H1 (cell line): ENCODE measurements at regions not wholly inside any gene's neighbourhood (a gene's known extent, or its start where the extent isn't known, plus 50 kb on each side); places are given as distances from the start of the nearest gene placed in this dataset.

Experiments
- CTCF ChIA-PET: fragments of 300-600 bp; sonication (Branson Sonifier 250); formaldehyde crosslinking; loops from one replicate; lab custom pipeline; 2021; ENCODE audit not compliant: partially characterized antibody; lab: Charles Lee
- POLR2A ChIA-PET: fragments of 300-600 bp; sonication (Branson Sonifier 250); formaldehyde crosslinking; loops from one replicate; lab custom pipeline; 2021; ENCODE audit warnings: inconsistent platforms; ENCODE audit not compliant: partially characterized antibody; lab: Charles Lee
- DNase-seq, 2 experiments: peaks; one replicate each; pipeline versions ENCODE4 v3.0.0 to v3.0.0-alpha.2; 2010 to 2022; ENCODE audit warnings: low spot score in 2 of 2, low read depth in 1 of 2, mixed read lengths in 1 of 2
- FAIRE-seq: peaks from 2 replicates; lab custom pipeline; 2011; peaks lifted over from hg19 to GRCh38; lab: Jason Lieb, UNC
- H2AFZ ChIP-seq: 2 replicates; pipeline ENCODE4 v1.8.1; 2012; ENCODE audit warnings: low read length, inconsistent platforms
- H2AK5ac ChIP-seq: 2 replicates; pipeline ENCODE4 v1.6.1; 2013; ENCODE audit warnings: low read depth, low read length
- H2BK120ac ChIP-seq: replicated peaks from 2 replicates; pipeline ENCODE3; 2013; ENCODE audit warnings: low read depth, low read length, inconsistent platforms
- H2BK12ac ChIP-seq: 2 replicates; pipeline ENCODE4 v1.6.1; 2013; ENCODE audit warnings: low read depth, low read length
- H2BK15ac ChIP-seq: 2 replicates; pipeline ENCODE4 v1.6.1; 2013; ENCODE audit warnings: low read length
- H2BK20ac ChIP-seq: 2 replicates; pipeline ENCODE4 v1.6.1; 2013; ENCODE audit warnings: low read length
- H2BK5ac ChIP-seq: 2 replicates; pipeline ENCODE4 v1.6.1; 2013; ENCODE audit warnings: low read depth, low read length
- H3K14ac ChIP-seq: 2 replicates; pipeline ENCODE4 v1.6.1; 2013; ENCODE audit warnings: inconsistent platforms; ENCODE audit not compliant: insufficient read length
- H3K18ac ChIP-seq: 2 replicates; pipeline ENCODE4 v1.6.1; 2013; ENCODE audit warnings: low read length; ENCODE audit errors: extremely low read depth
- H3K23ac ChIP-seq: 2 replicates; pipeline ENCODE4 v1.6.1; 2013; ENCODE audit warnings: inconsistent platforms; ENCODE audit not compliant: insufficient read length
- H3K23me2 ChIP-seq: 2 replicates; pipeline ENCODE4 v1.6.1; 2013; ENCODE audit warnings: low read depth, low read length
- H3K27ac ChIP-seq: 2 replicates; pipeline ENCODE4 v1.6.1; 2011; ENCODE audit warnings: low read depth, low read length, inconsistent platforms
- H3K27me3 ChIP-seq, 4 experiments: replicated peaks in 1 of 4; 1 replicate in 1 of 4; 2 replicates in 3 of 4; pipeline versions ENCODE4 v1.6.1 to v1.8.1; 2011 to 2013; ENCODE audit warnings: low read length in 3 of 4, mild to moderate bottlenecking in 3 of 4, inconsistent platforms in 2 of 4, mixed read lengths in 2 of 4, moderate library complexity in 1 of 4; ENCODE audit not compliant: control insufficient read depth in 3 of 4, insufficient read depth in 3 of 4; ENCODE audit errors: extremely low read depth in 1 of 4
- H3K36me3 ChIP-seq, 4 experiments: 2 replicates each; pipeline versions ENCODE4 v1.6.1 to v1.8.1; 2011 to 2013; ENCODE audit warnings: mild to moderate bottlenecking in 4 of 4, low read length in 3 of 4, moderate library complexity in 2 of 4, control low read depth in 1 of 4, inconsistent platforms in 1 of 4; ENCODE audit not compliant: insufficient read depth in 4 of 4, control insufficient read depth in 2 of 4
- H3K4ac ChIP-seq: replicated peaks from 2 replicates; pipeline ENCODE3; 2013; ENCODE audit warnings: low read length, low read depth, mixed read lengths, inconsistent platforms; ENCODE audit not compliant: insufficient read length
- H3K4me1 ChIP-seq, 4 experiments: replicated peaks in 1 of 4; 1 replicate in 1 of 4; 2 replicates in 3 of 4; pipeline versions ENCODE4 v1.6.1 to v1.8.1; 2011 to 2013; ENCODE audit warnings: low read length in 3 of 4, inconsistent platforms in 2 of 4, mixed read lengths in 1 of 4; ENCODE audit not compliant: insufficient read depth in 4 of 4, control insufficient read depth in 3 of 4
- H3K4me2 ChIP-seq, 2 experiments: 2 replicates each; pipeline versions ENCODE4 v1.6.1 to v1.8.1; 2011 to 2013; ENCODE audit warnings: low read depth in 2 of 2, low read length in 2 of 2, control low read depth in 1 of 2, inconsistent platforms in 1 of 2, mild to moderate bottlenecking in 1 of 2; ENCODE audit not compliant: insufficient read depth in 1 of 2
- H3K4me3 ChIP-seq, 4 experiments: fragments of 200-600, 300-600 bp in 1 of 4; sonication (generic), shearing (Covaris generic), sonication (Bioruptor Twin) in 1 of 4; 2 replicates each; pipeline versions ENCODE4 v1.5.1 to v1.8.1; 2011 to 2016; ENCODE audit warnings: low read length in 4 of 4, low read depth in 3 of 4, control low read depth in 2 of 4, inconsistent platforms in 2 of 4, mild to moderate bottlenecking in 2 of 4, mixed read lengths in 1 of 4, moderate library complexity in 1 of 4; ENCODE audit not compliant: insufficient read depth in 2 of 4; ENCODE audit errors: extremely low read depth in 1 of 4
- H3K56ac ChIP-seq: replicated peaks from 2 replicates; pipeline ENCODE3; 2013; ENCODE audit warnings: low read depth, mild to moderate bottlenecking, mixed read lengths, low read length, inconsistent platforms; ENCODE audit not compliant: insufficient read length
- H3K79me1 ChIP-seq: 2 replicates; pipeline ENCODE4 v1.6.1; 2013; ENCODE audit warnings: low read depth, low read length, control low read depth
- H3K79me2 ChIP-seq, 2 experiments: 2 replicates each; pipeline versions ENCODE4 v1.6.1 to v1.8.1; 2012 to 2013; ENCODE audit warnings: low read length in 2 of 2, mild to moderate bottlenecking in 2 of 2, inconsistent platforms in 1 of 2; ENCODE audit not compliant: insufficient read depth in 2 of 2, control insufficient read depth in 1 of 2
- H3K9ac ChIP-seq, 4 experiments: replicated peaks in 1 of 4; 1 replicate in 1 of 4; 2 replicates in 3 of 4; pipeline versions ENCODE4 v1.6.1 to v1.8.1; 2011 to 2013; ENCODE audit warnings: low read depth in 3 of 4, low read length in 3 of 4, control low read depth in 2 of 4, mild to moderate bottlenecking in 2 of 4, moderate library complexity in 2 of 4, inconsistent platforms in 1 of 4; ENCODE audit errors: extremely low read depth in 1 of 4
- H3K9me3 ChIP-seq, 2 experiments: 2 replicates each; pipeline versions ENCODE4 v1.6.1 to v1.8.1; 2012 to 2013; ENCODE audit warnings: mild to moderate bottlenecking in 2 of 2, moderate library complexity in 2 of 2, control low read depth in 1 of 2, inconsistent platforms in 1 of 2, low read depth in 1 of 2, low read length in 1 of 2, mixed read lengths in 1 of 2; ENCODE audit not compliant: insufficient read depth in 2 of 2
- H4K20me1 ChIP-seq, 2 experiments: replicated peaks in 1 of 2; 2 replicates each; pipeline versions ENCODE3 to v1.8.1; 2011 to 2013; ENCODE audit warnings: inconsistent platforms in 2 of 2, low read length in 2 of 2, mild to moderate bottlenecking in 1 of 2; ENCODE audit not compliant: insufficient read depth in 2 of 2, control insufficient read depth in 1 of 2
- H4K5ac ChIP-seq: 2 replicates; pipeline ENCODE4 v1.6.1; 2013; ENCODE audit warnings: low read length, low read depth, mixed read lengths, inconsistent platforms; ENCODE audit not compliant: insufficient read length
- H4K8ac ChIP-seq: 2 replicates; pipeline ENCODE4 v1.8.0; 2013; ENCODE audit warnings: mild to moderate bottlenecking, moderate library complexity, low read length, inconsistent platforms; ENCODE audit not compliant: insufficient read depth; ENCODE audit errors: extremely low read depth
- H4K91ac ChIP-seq: replicated peaks from 2 replicates; pipeline ENCODE3; 2013; ENCODE audit warnings: low read length, mixed read lengths, inconsistent platforms; ENCODE audit not compliant: insufficient read length
- BACH1 ChIP-seq: IDR thresholded peaks from 2 replicates; pipeline ENCODE4 v1.6.1; 2012; ENCODE audit warnings: low read length, improper control_type of control experiment
- CHD2 ChIP-seq: IDR thresholded peaks from 2 replicates; pipeline ENCODE4 v1.6.1; 2012; ENCODE audit warnings: low read length, improper control_type of control experiment
- KDM1A ChIP-seq: fragments of 200-600, 300-600 bp; sonication (generic); IDR thresholded peaks from 2 replicates; pipeline ENCODE4 v1.7.1; 2016; ENCODE audit warnings: mild to moderate bottlenecking, low read length, borderline replicate concordance
- KDM5A ChIP-seq: fragments of 200-600 bp; IDR thresholded peaks from 2 replicates; pipeline ENCODE4 v1.7.1; 2012; ENCODE audit warnings: mild to moderate bottlenecking, low read length, inconsistent platforms, mixed read lengths
- NRF1 ChIP-seq: IDR thresholded peaks from 2 replicates; pipeline ENCODE4 v1.6.1; 2011; ENCODE audit warnings: mild to moderate bottlenecking, low read depth, low read length, improper control_type of control experiment
- PHF8 ChIP-seq: fragments of 200-600 bp; sonication (generic); conservative IDR thresholded peaks from 2 replicates; pipeline ENCODE4 v1.7.1; 2012; ENCODE audit warnings: low read depth, mild to moderate bottlenecking, inconsistent platforms, low read length, moderate library complexity
- RAD21 ChIP-seq, 2 experiments: IDR thresholded peaks in 1 of 2; conservative IDR thresholded peaks in 1 of 2; 2 replicates each; pipeline ENCODE4 v1.6.1; 2011; ENCODE audit warnings: low read depth in 2 of 2, low read length in 2 of 2, improper control_type of control experiment in 1 of 2, inconsistent platforms in 1 of 2, mild to moderate bottlenecking in 1 of 2, moderate library complexity in 1 of 2
- RFX5 ChIP-seq: IDR thresholded peaks from 2 replicates; pipeline ENCODE4 v1.6.1; 2011; ENCODE audit warnings: low read depth, low read length, improper control_type of control experiment, borderline replicate concordance
- SP2 ChIP-seq: IDR thresholded peaks from 2 replicates; pipeline ENCODE4 v1.6.1; 2012; ENCODE audit warnings: mild to moderate bottlenecking, low read length, inconsistent platforms
- SP4 ChIP-seq: IDR thresholded peaks from 2 replicates; pipeline ENCODE4 v1.6.1; 2012; ENCODE audit warnings: low read length, inconsistent platforms
- SUZ12 ChIP-seq: fragments of 200-600 bp; sonication (generic); IDR thresholded peaks from 2 replicates; pipeline ENCODE4 v1.6.1; 2012; ENCODE audit warnings: mild to moderate bottlenecking, inconsistent platforms, low read length, moderate library complexity, mixed read lengths
- TEAD4 ChIP-seq: IDR thresholded peaks from 2 replicates; pipeline ENCODE4 v1.6.1; 2012; ENCODE audit warnings: low read depth, low read length, inconsistent platforms, mixed read lengths
- USF2 ChIP-seq: IDR thresholded peaks from 2 replicates; pipeline ENCODE4 v1.6.1; 2011; ENCODE audit warnings: low read length, improper control_type of control experiment
- WGBS, 2 experiments: shearing (Covaris generic) in 1 of 2; methylation state at CpG; one replicate each; pipeline versions ENCODE4 v1.1.6 to v1.1.7; 2013 to 2015; ENCODE audit warnings: low lambda C conversion rate in 2 of 2, mixed read lengths in 2 of 2, inconsistent platforms in 1 of 2, low coverage in 1 of 2, missing lambda C conversion rate in 1 of 2; ENCODE audit not compliant: insufficient replicate concordance in 2 of 2, insufficient coverage in 1 of 2, insufficient read length in 1 of 2; ENCODE audit errors: extremely low coverage in 1 of 2, missing lambda C conversion rate in 1 of 2; 5-methylcytosine and 5-hydroxymethylcytosine counted together

GRCh38 chr1:37410815-37411214 is 63.6 kb upstream of the ZC3H12A start:
- peaks cover 0 to 3% of the 10 kb centered on the region in 2 experiments for H4K20me1 ChIP-seq
- no peak overlapping the region for H2BK15ac ChIP-seq
- no peak overlapping the region for H3K23ac ChIP-seq
- H2BK120ac ChIP-seq = no peak overlapping the region
- H2BK5ac ChIP-seq = no peak overlapping the region
- H3K4me1 ChIP-seq = peaks cover 0 to 4% (median 0%) of the 10 kb centered on the region in 4 experiments; a peak in 4 of 7 replicates
- POLR2A ChIA-PET = interaction anchor here (1.5 kb wide), 1 partner anchor 86 kb away, joined by 4 read pairs; no protein-coding TSS in a partner anchor
- H3K18ac ChIP-seq = no peak overlapping the region
- no peak overlapping the region for H2BK12ac ChIP-seq
- WGBS, 2 experiments = 23% methylated on average over 7 of the region's 7 CpGs; no CpG with 5 or more reads in 1 of the 2 experiments
- H3K9ac ChIP-seq = no peak overlapping the region
- H3K4me3 ChIP-seq = no peak overlapping the region
- H3K23me2 ChIP-seq = no peaks in the 10 kb centered on the region
- peak in 1 of 2 experiments; percentile 87 for DNase-seq
- no peak overlapping the region for H4K5ac ChIP-seq
- no peak overlapping the region for H4K91ac ChIP-seq
- H3K4ac ChIP-seq = no peak overlapping the region
- CTCF ChIA-PET = interaction anchor here (0.6 to 4.8 kb wide), 9 partner anchors 13 to 895 kb away, joined by 3 to 21 read pairs (median 5); no protein-coding TSS in a partner anchor
- no peak overlapping the region; a peak in 1 of 4 replicates for H3K4me2 ChIP-seq
- H3K36me3 ChIP-seq = no peaks in the 10 kb centered on the region
- H3K79me2 ChIP-seq = no peaks in the 10 kb centered on the region
- H3K27me3 ChIP-seq = no peaks in the 10 kb centered on the region; a peak in 1 of 7 replicates
- H2AFZ ChIP-seq = no peak overlapping the region
- no peak overlapping the region for H2BK20ac ChIP-seq
- H3K14ac ChIP-seq = no peak overlapping the region
- peak; percentile 77 for FAIRE-seq
- no peak overlapping the region for H3K56ac ChIP-seq
- no peak overlapping the region for H3K27ac ChIP-seq
- H2AK5ac ChIP-seq = no peak overlapping the region
- H4K8ac ChIP-seq = no peak overlapping the region
- H3K9me3 ChIP-seq = peaks cover 0 to 5% of the 10 kb centered on the region in 2 experiments; a peak in 1 of 4 replicates
- H3K79me1 ChIP-seq = no peaks in the 10 kb centered on the region
- TF ChIP-seq TEAD4 (no peak), RAD21 (IDR thresholded peaks at IDR 0.05 in 1 of 2, conservative IDR thresholded peaks at IDR 0.05 in 1 of 2; ENCODE audit: low read depth in 2 of 2, low read length in 2 of 2) (peak in 1 of 2 experiments; percentile 9; a peak in 1 of 4 replicates), BACH1 (no peak), CHD2 (no peak), RFX5 (no peak), NRF1 (no peak), SP4 (no peak), KDM1A (no peak), SUZ12 (no peak), USF2 (no peak), KDM5A (no peak), PHF8 (no peak), SP2 (no peak)
